Endothelial cell of umbilical vein (primary cell): ENCODE measurements at regions not wholly inside any gene's neighbourhood (a gene's known extent, or its start where the extent isn't known, plus 50 kb on each side); places are given as distances from the start of the nearest gene placed in this dataset.

Experiments used
- BruUV-seq: library from RNA; stranded (reverse); fragments of 400-500 nt; replicated peaks from 2 replicates; lab custom pipeline; 2021; lab: Mats Ljungman, UMichigan
- CTCF ChIA-PET: fragments of 300-600, 350-600 bp; sonication (Branson Sonifier 250); formaldehyde crosslinking; loops from one replicate; lab custom pipeline; 2021; ENCODE audit warnings: antibody characterized with exemption, inconsistent platforms; lab: Charles Lee
- POLR2A ChIA-PET: fragments of 300-600, 350-600 bp; sonication (Branson Sonifier 250); formaldehyde crosslinking; loops from one replicate; lab custom pipeline; 2021; ENCODE audit warnings: antibody characterized with exemption, inconsistent platforms; lab: Charles Lee
- DNase-seq: peaks from one replicate; pipeline ENCODE4 v3.0.0-alpha.2; 2011; ENCODE audit warnings: low read depth, low spot score
- FAIRE-seq: peaks from 2 replicates; lab custom pipeline; 2011; peaks lifted over from hg19 to GRCh38; lab: Jason Lieb, UNC
- H2AFZ ChIP-seq: 2 replicates; pipeline ENCODE4 v1.6.0; 2012; ENCODE audit warnings: low read depth, low read length, control low read depth, inconsistent platforms
- H3K27ac ChIP-seq: 2 replicates; pipeline ENCODE4 v1.5.1; 2011; ENCODE audit warnings: low read depth, mild to moderate bottlenecking, control low read depth, low read length, moderate library complexity; ENCODE audit not compliant: insufficient read depth
- H3K27me3 ChIP-seq, 2 experiments: 2 replicates each; pipeline versions ENCODE4 v1.6.0 to v1.6.1; 2011; ENCODE audit warnings: low read length in 2 of 2, mixed read lengths in 1 of 2; ENCODE audit not compliant: control insufficient read depth in 2 of 2, insufficient read depth in 2 of 2
- H3K36me3 ChIP-seq, 2 experiments: 2 replicates in 1 of 2; 3 replicates in 1 of 2; pipeline ENCODE4 v1.5.1; 2011; ENCODE audit warnings: low read length in 2 of 2, mild to moderate bottlenecking in 1 of 2, moderate library complexity in 1 of 2; ENCODE audit not compliant: control insufficient read depth in 2 of 2, insufficient read depth in 2 of 2; ENCODE audit errors: extremely low read depth in 1 of 2
- H3K4me1 ChIP-seq: 3 replicates; pipeline ENCODE4 v1.5.1; 2011; ENCODE audit warnings: mild to moderate bottlenecking, low read length; ENCODE audit not compliant: control insufficient read depth, insufficient read depth; ENCODE audit errors: extremely low read depth
- H3K4me2 ChIP-seq: 2 replicates; pipeline ENCODE4 v1.6.1; 2011; ENCODE audit warnings: low read length, control low read depth, mixed read lengths; ENCODE audit not compliant: insufficient read depth
- H3K4me3 ChIP-seq, 3 experiments: fragments of 200-600 bp in 1 of 3; sonication (generic), shearing (Covaris generic) in 1 of 3; replicated peaks in 1 of 3; 2 replicates each; pipeline ENCODE4 v1.5.1; 2011 to 2016; ENCODE audit warnings: control low read depth in 3 of 3, low read length in 3 of 3, mild to moderate bottlenecking in 2 of 3, inconsistent platforms in 1 of 3, low read depth in 1 of 3, moderate library complexity in 1 of 3; ENCODE audit not compliant: insufficient read depth in 1 of 3
- H3K79me2 ChIP-seq: 2 replicates; pipeline ENCODE4 v1.6.0; 2012; ENCODE audit warnings: low read length, inconsistent platforms; ENCODE audit not compliant: control insufficient read depth, insufficient read depth
- H3K9ac ChIP-seq: replicated peaks from 2 replicates; pipeline ENCODE3; 2011; ENCODE audit warnings: low read length, control low read depth; ENCODE audit not compliant: insufficient read depth; ENCODE audit errors: extremely low read depth
- H3K9me1 ChIP-seq: replicated peaks from 3 replicates; pipeline ENCODE4 v1.6.0; 2011; ENCODE audit warnings: mild to moderate bottlenecking, low read length; ENCODE audit not compliant: control insufficient read depth, insufficient read depth; ENCODE audit errors: extremely low read depth
- H3K9me3 ChIP-seq: replicated peaks from 2 replicates; pipeline ENCODE4 v1.5.1; 2012; ENCODE audit warnings: low read length, inconsistent platforms; ENCODE audit not compliant: control insufficient read depth, insufficient read depth
- H4K20me1 ChIP-seq: replicated peaks from 2 replicates; pipeline ENCODE3; 2011; ENCODE audit warnings: mild to moderate bottlenecking, low read length; ENCODE audit not compliant: control insufficient read depth, insufficient read depth; ENCODE audit errors: extremely low read depth
- JUN ChIP-seq: IDR thresholded peaks from 2 replicates; pipeline ENCODE4 v1.6.1; 2011; ENCODE audit warnings: borderline replicate concordance, low read depth; ENCODE audit not compliant: insufficient read length, insufficient read depth
- MYC ChIP-seq: IDR thresholded peaks from one replicate; pipeline ENCODE4 v1.6.1; 2011; ENCODE audit warnings: mild to moderate bottlenecking, low read depth, low read length
- POLR2A ChIP-seq: IDR thresholded peaks from 2 replicates; pipeline ENCODE4 v1.6.1; 2012; ENCODE audit warnings: low read depth, mild to moderate bottlenecking, control low read depth, low read length
- POLR2AphosphoS5 ChIP-seq: IDR thresholded peaks from 2 replicates; pipeline ENCODE4 v1.6.1; 2012; ENCODE audit warnings: low read depth, mild to moderate bottlenecking, control low read depth, low read length, moderate library complexity; ENCODE audit not compliant: insufficient read depth
- dilution Hi-C: fragments of 300-500 bp; cut with MboI; formaldehyde crosslinking; loops from one replicate; pipeline ENCODE4 v1.15.0; 2019; ENCODE audit warnings: low sequenced_read_pairs; ENCODE audit not compliant: extremely low pct_ligation_motif_present
- intact Hi-C: fragments of 100-400 bp; cut with micrococcal nuclease; formaldehyde crosslinking; loops from one replicate; pipeline ENCODE4 v1.10.0; 2022
- TF ChIP-seq, protein P1 (sequence below): IDR thresholded peaks from 2 replicates; pipeline ENCODE4 v1.6.1; 2011; ENCODE audit not compliant: insufficient read depth, insufficient read length
- TF ChIP-seq, protein P2 (sequence below), 2 donors: IDR thresholded peaks; 1 replicate in 1 of 2; 2 replicates in 1 of 2; pipeline ENCODE4 v1.5.1; 2011; ENCODE audit warnings: low read length in 2 of 2, mild to moderate bottlenecking in 2 of 2, moderate library complexity in 2 of 2, control low read depth in 1 of 2, inconsistent platforms in 1 of 2, low read depth in 1 of 2; ENCODE audit not compliant: insufficient read depth in 1 of 2; ENCODE audit errors: extremely low read depth in 1 of 2

DNA sequence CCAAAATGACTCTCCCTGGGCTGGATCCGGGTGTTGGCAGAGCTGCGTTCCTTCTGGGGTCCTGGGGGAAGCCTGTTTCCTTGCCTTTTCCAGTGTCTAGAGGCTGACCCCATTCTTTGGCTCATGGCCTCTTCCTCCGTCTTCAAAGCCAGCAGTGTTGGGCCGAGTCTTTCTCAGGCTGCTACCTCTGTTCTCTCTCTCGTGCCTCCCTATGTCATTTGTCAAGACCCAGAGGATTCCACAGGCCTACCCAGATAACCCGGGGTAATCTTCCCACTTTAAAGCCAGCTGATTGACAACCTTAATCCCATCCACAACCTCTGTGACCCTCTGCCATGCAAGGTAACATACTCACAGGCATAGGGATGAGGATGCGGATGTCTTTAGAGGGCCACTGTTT, 55.0 kb upstream of the KCNMB1 start:
- ChIA-PET CTCF (interaction anchor here (0.7 to 1.4 kb wide), 3 partner anchors 9 to 114 kb away, joined by 3 to 4 read pairs (median 3); no protein-coding TSS in a partner anchor), POLR2A (no interaction called here)
- Histone ChIP-seq H2AFZ (no peak overlapping the region), H3K9me1 (no peaks in the 10 kb centered on the region), H3K36me3 (no peaks in the 10 kb centered on the region), H3K4me3 (no peak overlapping the region), H3K9me3 (no peaks in the 10 kb centered on the region), H3K27me3 (no peaks in the 10 kb centered on the region), H4K20me1 (no peaks in the 10 kb centered on the region), H3K79me2 (no peaks in the 10 kb centered on the region), H3K9ac (no peak overlapping the region), H3K27ac (no peak overlapping the region), H3K4me2 (no peak overlapping the region), H3K4me1 (no peaks in the 10 kb centered on the region)
- intact Hi-C loops = no loop called here
- no peak for DNase-seq
- dilution Hi-C loops = no loop called here
- FAIRE-seq = no peak
- TF ChIP-seq, protein P1, sequence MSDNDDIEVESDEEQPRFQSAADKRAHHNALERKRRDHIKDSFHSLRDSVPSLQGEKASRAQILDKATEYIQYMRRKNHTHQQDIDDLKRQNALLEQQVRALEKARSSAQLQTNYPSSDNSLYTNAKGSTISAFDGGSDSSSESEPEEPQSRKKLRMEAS = no peak
- TF ChIP-seq POLR2AphosphoS5 (no peak), JUN (no peak), MYC (no peak)
- no TSS peak for BruUV-seq

DNA sequence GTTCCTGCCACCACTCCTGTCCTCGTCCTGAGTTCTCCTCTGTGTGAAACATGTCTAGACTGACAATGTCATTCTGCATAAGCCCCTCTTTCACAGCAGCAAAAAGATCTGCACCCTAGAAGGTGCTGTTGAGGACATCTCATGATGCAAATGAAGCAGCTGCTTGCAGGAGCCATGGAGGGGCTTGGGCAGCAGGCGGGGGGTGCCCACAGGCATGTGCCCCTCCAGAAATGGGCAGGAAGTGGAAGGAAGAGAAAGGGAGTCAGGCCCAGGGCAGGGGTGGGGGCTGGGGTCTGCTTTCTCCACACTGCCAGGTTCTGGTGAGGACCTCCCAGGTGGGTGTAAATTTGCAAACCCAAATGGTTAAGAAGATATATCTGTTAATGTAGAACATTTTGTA, 54.5 kb upstream of the KCNMB1 start:
- Histone ChIP-seq H3K9me3 (no peaks in the 10 kb centered on the region), H3K4me1 (no peaks in the 10 kb centered on the region), H3K9ac (no peak overlapping the region), H3K9me1 (no peaks in the 10 kb centered on the region), H3K79me2 (no peaks in the 10 kb centered on the region), H2AFZ (no peak overlapping the region), H3K27ac (no peak overlapping the region), H3K4me2 (no peak overlapping the region), H3K36me3 (no peaks in the 10 kb centered on the region), H4K20me1 (no peaks in the 10 kb centered on the region), H3K27me3 (no peaks in the 10 kb centered on the region), H3K4me3 (no peak overlapping the region)
- ChIA-PET POLR2A (no interaction called here), CTCF (interaction anchor here (1.2 kb wide), 1 partner anchor 8 kb away, joined by 3 read pairs; no protein-coding TSS in a partner anchor)
- TF ChIP-seq POLR2AphosphoS5 = no peak
- no peak for TF ChIP-seq MYC
- no peak for TF ChIP-seq POLR2A
- TF ChIP-seq JUN = no peak
- TF ChIP-seq, protein P2, sequence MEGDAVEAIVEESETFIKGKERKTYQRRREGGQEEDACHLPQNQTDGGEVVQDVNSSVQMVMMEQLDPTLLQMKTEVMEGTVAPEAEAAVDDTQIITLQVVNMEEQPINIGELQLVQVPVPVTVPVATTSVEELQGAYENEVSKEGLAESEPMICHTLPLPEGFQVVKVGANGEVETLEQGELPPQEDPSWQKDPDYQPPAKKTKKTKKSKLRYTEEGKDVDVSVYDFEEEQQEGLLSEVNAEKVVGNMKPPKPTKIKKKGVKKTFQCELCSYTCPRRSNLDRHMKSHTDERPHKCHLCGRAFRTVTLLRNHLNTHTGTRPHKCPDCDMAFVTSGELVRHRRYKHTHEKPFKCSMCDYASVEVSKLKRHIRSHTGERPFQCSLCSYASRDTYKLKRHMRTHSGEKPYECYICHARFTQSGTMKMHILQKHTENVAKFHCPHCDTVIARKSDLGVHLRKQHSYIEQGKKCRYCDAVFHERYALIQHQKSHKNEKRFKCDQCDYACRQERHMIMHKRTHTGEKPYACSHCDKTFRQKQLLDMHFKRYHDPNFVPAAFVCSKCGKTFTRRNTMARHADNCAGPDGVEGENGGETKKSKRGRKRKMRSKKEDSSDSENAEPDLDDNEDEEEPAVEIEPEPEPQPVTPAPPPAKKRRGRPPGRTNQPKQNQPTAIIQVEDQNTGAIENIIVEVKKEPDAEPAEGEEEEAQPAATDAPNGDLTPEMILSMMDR (IDR thresholded peaks at IDR 0.05; ENCODE audit: extremely low read depth in 1 of 2, insufficient read depth in 1 of 2, low read depth in 1 of 2, low read length in 2 of 2) = no peak
- dilution Hi-C loops = no loop called here
- intact Hi-C loops = no loop called here
- no TSS peak for BruUV-seq
- DNase-seq (no peak), FAIRE-seq (no peak)
